Inflammatory macrophage treated with lipopolysaccharide for 1 hour (primary cell): ENCODE measurements at regions not wholly inside any gene's neighbourhood (a gene's known extent, or its start where the extent isn't known, plus 50 kb on each side); places are given as distances from the start of the nearest gene placed in this dataset.
"Not testable (repeated sequence)": the region's sequence is repeated elsewhere in the genome, so short reads cannot be mapped to it uniquely, and the experiment has no call there.

Experiments
- DNase-seq, 2 donors: peaks; one replicate each; pipeline ENCODE4 v3.0.0-alpha.2; 2020 to 2022

GRCh38 chr12:87671757-87672156 lies 357.4 kb downstream of the C12orf50 start:
- no peak for DNase-seq

- DNase-seq, result no peak
These were observed 358.8 kb downstream of the C12orf50 start for GRCh38 chr12:87670448-87670847.

- DNase-seq, result no peak
These were observed 361.8 kb downstream of the C12orf50 start for GRCh38 chr12:87667378-87667777.

DNA sequence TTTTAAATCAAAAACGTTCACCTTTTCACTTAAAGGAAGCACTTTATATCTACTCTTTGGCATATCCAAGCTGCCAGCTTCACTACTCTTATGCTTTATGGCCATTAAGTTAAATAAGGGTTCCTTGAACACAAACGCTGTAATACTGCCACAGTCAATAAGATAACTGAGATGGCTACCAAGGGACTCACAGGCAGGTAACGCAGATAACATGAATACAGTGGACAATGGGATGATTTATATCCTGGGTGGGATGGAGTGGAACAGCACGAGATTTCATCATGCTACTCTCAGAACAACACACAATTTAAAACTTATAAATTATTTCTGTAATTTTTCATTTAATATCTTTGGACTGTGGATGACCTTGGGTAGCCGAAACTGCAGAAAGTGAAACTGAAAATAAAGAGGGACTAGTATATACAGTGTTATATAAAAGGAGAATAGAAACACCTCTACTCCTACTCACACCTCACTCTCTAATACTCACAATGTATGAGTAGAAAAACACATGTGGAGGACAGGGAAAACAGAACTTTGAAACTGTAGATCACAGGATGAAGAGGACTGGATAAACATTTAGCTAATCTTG lies 367.3 kb downstream of the C12orf50 start:
- no peak for DNase-seq

GRCh38 chr12:87660987-87661774 lies 368.0 kb downstream of the C12orf50 start:
- DNase-seq, result no peak

GRCh38 chr12:87660291-87660690 lies 368.9 kb downstream of the C12orf50 start:
- no peak for DNase-seq

- no peak for DNase-seq
These were observed 372.9 kb downstream of the C12orf50 start for GRCh38 chr12:87656311-87656710.

DNA sequence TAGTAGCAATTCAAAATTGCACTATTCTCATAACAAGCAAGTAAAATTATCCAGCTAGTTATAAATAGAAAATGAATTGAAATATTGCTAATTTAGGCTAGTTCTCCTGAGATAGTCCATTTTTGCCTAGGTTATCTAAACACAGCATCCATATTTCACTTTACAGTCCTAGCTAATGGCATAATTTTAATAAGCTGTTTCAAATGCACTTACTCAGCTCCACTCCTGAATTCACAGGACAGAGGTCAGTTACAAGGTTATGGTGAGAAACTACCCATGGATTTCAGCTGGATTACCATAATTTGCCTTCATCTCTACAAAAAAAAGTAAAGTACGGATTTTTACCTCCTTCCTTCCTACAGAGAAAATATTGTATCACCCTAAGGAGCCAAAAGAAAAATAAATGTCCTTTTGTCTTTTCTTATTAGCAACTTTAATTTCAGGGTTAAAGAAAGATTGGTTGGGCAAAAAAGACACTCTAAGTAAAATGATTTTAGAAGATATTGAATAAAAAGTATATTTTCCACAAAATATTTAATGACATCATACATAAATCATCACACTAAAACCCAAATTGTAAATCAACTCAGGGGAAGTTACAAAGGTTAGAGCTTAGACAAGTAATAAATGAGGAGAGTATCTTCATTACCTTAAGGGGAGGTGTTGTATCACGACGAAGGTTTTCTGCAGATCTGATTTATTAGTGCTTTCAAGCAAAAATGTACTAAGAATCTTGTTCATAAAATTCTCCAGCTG lies 377.4 kb downstream of the C12orf50 start:
- no peak for DNase-seq

GRCh38 chr12:87642245-87642644 lies 387.0 kb downstream of the C12orf50 start:
- DNase-seq, result no peak

GRCh38 chr12:87618199-87618598 lies 411.0 kb downstream of the C12orf50 start:
- DNase-seq, result no peak

DNA sequence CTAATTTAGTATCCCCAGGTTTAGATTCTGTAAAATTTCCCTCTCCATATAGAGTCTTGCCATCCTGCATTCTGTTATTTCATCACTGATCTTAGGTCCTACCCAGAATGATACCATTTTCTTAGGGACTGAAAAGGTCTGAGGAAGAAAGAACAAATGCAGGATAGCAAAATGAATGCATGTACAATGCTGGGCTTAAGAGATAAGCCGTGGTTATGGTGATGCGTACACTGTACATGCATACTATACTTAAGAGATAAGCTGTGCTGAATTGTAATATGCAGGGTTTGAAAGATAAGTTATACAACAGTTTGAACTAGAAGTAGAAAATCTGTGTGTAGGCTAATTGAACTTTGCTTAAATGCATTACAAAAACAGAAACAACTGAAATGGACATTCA lies 416.2 kb downstream of the C12orf50 start:
- no peak for DNase-seq

DNA sequence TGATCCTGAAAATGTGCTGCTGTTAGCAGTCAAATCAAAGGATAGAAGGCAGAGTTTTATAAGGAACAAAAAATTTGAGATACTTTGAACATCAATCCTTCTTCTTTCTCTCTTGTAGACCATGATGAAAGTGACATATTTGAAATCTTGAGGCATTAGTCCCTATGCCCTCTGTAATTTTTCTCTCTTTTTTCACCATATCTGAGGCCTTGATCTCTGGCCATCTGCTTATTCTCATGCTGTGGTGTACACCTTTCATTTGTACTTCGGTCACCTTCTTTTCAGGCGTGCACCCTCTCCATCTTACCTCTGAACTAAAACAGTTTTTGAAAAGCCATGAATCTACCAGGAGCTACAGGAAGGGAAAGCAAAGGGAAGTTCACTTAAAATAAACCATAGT lies 420.9 kb downstream of the C12orf50 start:
- no peak for DNase-seq

- no peak for DNase-seq
These were observed 425.5 kb downstream of the C12orf50 start for GRCh38 chr12:87603727-87604126.

- DNase-seq, result no peak
These were observed 429.7 kb downstream of the C12orf50 start for GRCh38 chr12:87599459-87599858.

- DNase-seq, result no peak
These were observed 432.1 kb downstream of the C12orf50 start for GRCh38 chr12:87597114-87597513.

DNA sequence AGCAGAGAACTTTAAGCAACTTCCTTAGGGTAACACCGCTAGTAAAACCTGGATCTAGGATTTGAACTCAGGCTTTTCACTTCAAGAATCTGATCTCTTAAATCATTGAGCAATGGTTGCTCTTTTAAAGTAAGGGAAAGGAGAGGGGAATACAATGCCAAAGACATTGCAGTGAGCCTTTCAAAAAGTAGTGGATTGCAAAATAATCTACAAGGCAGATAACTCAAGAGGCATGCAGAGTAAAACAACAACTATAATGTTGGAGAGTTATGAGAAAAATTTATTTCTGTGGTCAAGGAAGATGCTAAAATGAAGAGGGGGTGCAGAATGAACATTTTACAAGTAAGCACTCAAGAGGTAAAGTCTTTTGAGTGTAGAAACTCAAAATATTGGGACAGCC lies 432.6 kb downstream of the C12orf50 start:
- no peak for DNase-seq

DNA sequence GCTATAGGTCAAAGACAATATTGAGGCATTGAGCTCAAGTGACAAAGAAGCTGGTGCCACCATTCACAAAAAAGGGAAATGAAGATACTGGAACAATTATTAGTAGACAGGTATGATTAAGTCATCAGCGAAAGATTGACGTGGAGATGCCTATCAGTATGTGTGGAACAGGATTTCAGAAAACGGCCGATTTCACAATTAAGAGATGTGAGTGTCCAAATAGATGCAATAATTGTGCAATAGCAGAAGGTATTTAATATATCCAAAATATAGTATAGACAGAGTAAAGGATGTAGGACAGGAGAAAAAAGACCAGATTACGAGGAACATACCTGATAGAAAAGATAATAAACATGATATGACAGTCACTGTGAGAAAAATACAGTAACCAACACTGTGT lies 433.1 kb downstream of the C12orf50 start:
- DNase-seq, result no peak

DNA sequence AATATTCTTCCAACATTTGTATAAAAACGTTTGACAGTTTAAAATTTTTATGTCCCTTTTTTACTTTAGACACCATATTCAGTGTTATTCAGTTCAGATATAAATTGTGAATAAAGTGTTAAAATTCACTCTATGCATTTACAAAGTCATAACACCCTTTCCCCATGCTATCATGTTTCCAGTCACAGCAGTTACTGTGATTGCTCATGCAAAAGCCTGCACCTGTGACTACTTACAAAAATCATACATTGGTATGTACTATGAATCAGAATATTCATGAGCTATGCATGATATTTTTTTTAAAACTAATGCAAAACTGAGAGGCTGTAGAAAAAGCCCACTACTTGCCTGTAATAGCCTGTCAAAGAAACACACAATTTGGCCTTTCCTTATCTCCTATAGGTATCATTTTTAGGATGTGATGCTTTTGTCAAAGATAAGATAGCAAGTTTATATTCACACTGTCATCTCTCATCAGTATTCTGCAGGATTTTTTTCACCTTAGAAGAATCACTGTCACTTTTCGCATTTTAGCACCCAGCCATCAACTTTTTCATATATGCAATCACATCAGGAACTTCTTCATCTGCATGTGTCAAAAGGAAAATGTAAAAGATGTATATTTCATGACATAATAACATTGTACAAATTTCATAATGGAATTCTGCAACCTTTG lies 443.2 kb downstream of the C12orf50 start:
- no peak for DNase-seq

DNA sequence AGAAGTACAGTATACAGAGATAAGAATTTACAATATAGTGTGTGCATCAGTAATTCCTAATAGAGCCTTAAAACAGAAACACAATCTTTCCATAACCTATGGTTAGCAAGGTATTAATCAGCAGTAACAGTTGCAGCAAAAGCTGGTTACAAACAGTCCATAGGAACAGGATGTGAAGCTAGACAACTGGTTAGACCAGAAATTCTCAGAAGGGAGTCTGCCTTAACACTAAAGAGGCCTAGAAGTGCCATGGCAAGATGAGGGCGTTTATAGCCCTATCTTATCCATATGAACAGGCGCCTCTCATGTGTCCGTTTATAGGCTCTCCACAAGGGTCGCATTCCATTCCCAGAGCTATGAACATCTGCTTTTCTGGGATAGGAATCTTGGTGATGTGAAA lies 450.1 kb downstream of the C12orf50 start:
- not testable (repeated sequence) for DNase-seq

GRCh38 chr12:87575906-87576305 lies 453.3 kb downstream of the C12orf50 start:
- no peak for DNase-seq

DNA sequence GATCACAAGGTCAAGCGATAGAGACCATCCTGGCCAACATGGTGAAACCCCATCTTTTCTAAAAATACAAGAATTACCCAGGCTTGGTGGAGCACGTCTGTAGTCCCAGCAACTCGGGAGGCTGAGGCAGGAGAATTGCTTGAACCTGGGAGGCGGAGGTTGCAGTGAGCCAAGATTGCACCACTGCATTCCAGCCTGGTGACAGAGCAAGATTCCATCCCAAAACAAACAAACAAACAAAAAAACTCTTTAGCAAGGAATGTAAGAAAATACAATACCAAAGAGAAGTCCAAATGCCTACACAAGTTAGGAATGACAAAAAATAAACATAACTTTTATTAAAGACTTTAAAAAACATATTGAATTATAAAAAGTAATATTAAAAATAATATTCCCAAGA lies 462.3 kb downstream of the C12orf50 start:
- not testable (repeated sequence) for DNase-seq

DNA sequence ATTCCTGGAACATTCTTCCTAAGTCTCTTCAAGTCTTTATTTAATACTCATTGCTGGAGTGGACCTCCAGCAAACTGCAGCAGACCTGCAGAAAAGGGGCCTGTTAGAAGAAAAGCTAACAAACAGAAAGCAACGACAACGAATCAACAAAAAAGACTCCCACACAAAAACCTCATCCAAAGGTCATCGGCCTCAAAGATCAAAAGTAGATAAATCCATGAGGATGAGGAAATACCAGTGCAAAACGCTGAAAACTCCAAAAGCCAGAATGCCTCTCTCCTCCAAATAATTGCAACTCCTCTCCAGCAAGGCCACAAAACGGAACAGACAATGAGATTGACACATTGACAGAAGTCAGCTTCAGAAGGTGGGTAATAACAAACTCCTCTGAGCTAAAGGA lies 472.2 kb downstream of the C12orf50 start:
- no peak for DNase-seq

GRCh38 chr12:87531213-87531612 lies 498.0 kb downstream of the C12orf50 start:
- not testable (repeated sequence) for DNase-seq
